HG03097 (cell line): ENCODE measurements at regions not wholly inside any gene's neighbourhood (a gene's known extent, or its start where the extent isn't known, plus 50 kb on each side); places are given as distances from the start of the nearest gene placed in this dataset.

Experiments
- ATAC-seq: cut with Tn5 transposase; IDR thresholded peaks from one replicate; pipeline ENCODE4 v1.9.1; 2021; ENCODE audit not compliant: unreplicated experiment, low FRiP score

GRCh38 chr5:53430618-53431252 lies 49.7 kb upstream of the FST start:
- no peak for ATAC-seq
